Ascending aorta (tissue), 2 donors: ENCODE measurements at regions not wholly inside any gene's neighbourhood (a gene's known extent, or its start where the extent isn't known, plus 50 kb on each side); places are given as distances from the start of the nearest gene placed in this dataset.

Source experiments
- DNase-seq, 2 donors: peaks; one replicate each; pipeline ENCODE4 v3.0.0-alpha.2; 2019; ENCODE audit warnings: low spot score in 2 of 2
- H3K27ac ChIP-seq, 2 donors: fragments of 200-600 bp; sonication (generic); one replicate each; pipeline ENCODE4 v1.5.1; 2016 to 2017; ENCODE audit warnings: mild to moderate bottlenecking in 1 of 2
- H3K27me3 ChIP-seq: fragments of 200-600 bp; sonication (generic); one replicate; pipeline ENCODE4 v1.5.1; 2017
- H3K36me3 ChIP-seq, 2 donors: fragments of 200-600 bp; sonication (generic); one replicate each; pipeline ENCODE4 v1.5.1; 2016
- H3K4me1 ChIP-seq, 2 donors: fragments of 200-600 bp; sonication (generic); one replicate each; pipeline ENCODE4 v1.5.1; 2016 to 2017; ENCODE audit warnings: mild to moderate bottlenecking in 1 of 2
- H3K4me3 ChIP-seq, 2 donors: fragments of 200-600 bp; sonication (generic); one replicate each; pipeline ENCODE4 v1.5.1; 2016 to 2017; ENCODE audit warnings: mild to moderate bottlenecking in 1 of 2
- H3K9me3 ChIP-seq, 2 donors: fragments of 200-600 bp; sonication (generic); one replicate each; pipeline ENCODE4 v1.5.1; 2016
- CTCF ChIP-seq, 3 experiments: fragments of 200-600 bp in 2 of 3; fragments of 450-650 bp in 1 of 3; sonication (generic) in 2 of 3; IDR thresholded peaks; one replicate each; pipeline ENCODE4 v1.5.1; 2016 to 2019; ENCODE audit warnings: antibody characterized with exemption in 3 of 3, mild to moderate bottlenecking in 1 of 3, moderate library complexity in 1 of 3
- intact Hi-C: fragments of 100-400 bp; cut with DNase I; formaldehyde crosslinking; loops from one replicate; pipeline ENCODE4 v1.15.1; 2023

- H3K36me3 ChIP-seq = no peaks in the 10 kb centered on the region
- intact Hi-C loops = no loop called here
- H3K9me3 ChIP-seq = no peaks in the 10 kb centered on the region
- no peak for TF ChIP-seq CTCF (IDR thresholded peaks at IDR 0.05)
- no peaks in the 10 kb centered on the region for H3K27me3 ChIP-seq
- DNase-seq = no peak
- no peak overlapping the region for H3K27ac ChIP-seq
- no peak overlapping the region for H3K4me3 ChIP-seq
- H3K4me1 ChIP-seq = peaks cover 0 to 22% of the 10 kb centered on the region in 2 donors
Observed at GRCh38 chr2:176395273-176395854, 126.1 kb downstream of the MTX2 start.

- intact Hi-C loops = no loop called here
- no peak for DNase-seq
Observed at GRCh38 chr2:176398243-176399073, 129.2 kb downstream of the MTX2 start.

GRCh38 chr2:176399074-176399598 is 129.9 kb downstream of the MTX2 start:
- Histone ChIP-seq H3K4me1 (no peaks in the 10 kb centered on the region), H3K4me3 (no peak overlapping the region), H3K27ac (no peak overlapping the region), H3K36me3 (no peaks in the 10 kb centered on the region), H3K27me3 (no peaks in the 10 kb centered on the region), H3K9me3 (no peaks in the 10 kb centered on the region)
- no peak for TF ChIP-seq CTCF (IDR thresholded peaks at IDR 0.05)
- intact Hi-C loops = no loop called here
- no peak for DNase-seq

More at GRCh38 chr2:176398243-176399073, 129.2 kb downstream of the MTX2 start:
- TF ChIP-seq CTCF (IDR thresholded peaks at IDR 0.05) = no peak
- H3K9me3 ChIP-seq = no peaks in the 10 kb centered on the region
- peak overlapping the region in 1 of 2 donors; percentile 12 for H3K27ac ChIP-seq
- no peak overlapping the region for H3K4me3 ChIP-seq
- no peaks in the 10 kb centered on the region for H3K4me1 ChIP-seq
- no peaks in the 10 kb centered on the region for H3K36me3 ChIP-seq
- H3K27me3 ChIP-seq = no peaks in the 10 kb centered on the region

- Histone ChIP-seq H3K27ac (no peak overlapping the region), H3K36me3 (no peaks in the 10 kb centered on the region), H3K4me1 (no peaks in the 10 kb centered on the region), H3K9me3 (no peaks in the 10 kb centered on the region), H3K4me3 (no peak overlapping the region), H3K27me3 (no peaks in the 10 kb centered on the region)
- intact Hi-C loops = no loop called here
- TF ChIP-seq CTCF (IDR thresholded peaks at IDR 0.05) = no peak
- DNase-seq = no peak
Observed at GRCh38 chr2:176405477-176405876, 136.2 kb downstream of the MTX2 start.

GRCh38 chr2:176407706-176408105 is 138.5 kb downstream of the MTX2 start:
- TF ChIP-seq CTCF (IDR thresholded peaks at IDR 0.05) = no peak
- Histone ChIP-seq H3K4me1 (no peaks in the 10 kb centered on the region), H3K4me3 (no peak overlapping the region), H3K9me3 (no peaks in the 10 kb centered on the region), H3K27ac (no peak overlapping the region), H3K27me3 (no peaks in the 10 kb centered on the region), H3K36me3 (no peaks in the 10 kb centered on the region)
- intact Hi-C loops = no loop called here
- no peak for DNase-seq
